Activated CD4-positive, alpha-beta T cell treated with anti-CD3 and anti-CD28 coated beads, Interleukin-2, Interleukin-4, amounts not matched to agents 100 ng/mL and 50 ng/mL, durations not matched to agents 16 hours and 8 hours (primary cell): ENCODE measurements at regions not wholly inside any gene's neighbourhood (a gene's known extent, or its start where the extent isn't known, plus 50 kb on each side); places are given as distances from the start of the nearest gene placed in this dataset.

Experiments used
- DNase-seq: peaks from one replicate; pipeline ENCODE4 v3.0.0-alpha.2; 2020; ENCODE audit warnings: low spot score

GRCh38 chr16:85557083-85557970 lies 55.8 kb upstream of the GSE1 start:
- no peak for DNase-seq

GRCh38 chr16:85557971-85558657 lies 55.0 kb upstream of the GSE1 start:
- DNase-seq, result no peak

- DNase-seq, result no peak
Observed at GRCh38 chr16:85560932-85561247, 52.2 kb upstream of the GSE1 start.

- no peak for DNase-seq
Observed at GRCh38 chr16:85561248-85562092, 51.7 kb upstream of the GSE1 start.

GRCh38 chr16:85562093-85562786 lies 50.9 kb upstream of the GSE1 start:
- DNase-seq, result no peak

GRCh38 chr16:85563034-85563433 lies 50.1 kb upstream of the GSE1 start:
- no peak for DNase-seq
